Spleen (tissue), 7 donors: ENCODE measurements at regions not wholly inside any gene's neighbourhood (a gene's known extent, or its start where the extent isn't known, plus 50 kb on each side); places are given as distances from the start of the nearest gene placed in this dataset.

Source experiments
- CTCF ChIP-seq, 11 experiments: fragments of 200-600 bp in 7 of 11; fragments of 450-650 bp in 4 of 11; sonication (generic) in 4 of 11; IDR thresholded peaks in 8 of 11; conservative IDR thresholded peaks in 3 of 11; 1 replicate in 7 of 11; 2 replicates in 4 of 11; pipeline versions ENCODE4 v1.4.0 to v1.8.0; 2016 to 2021; ENCODE audit warnings: antibody characterized with exemption in 11 of 11, inconsistent platforms in 4 of 11, mild to moderate bottlenecking in 1 of 11
- POLR2A ChIP-seq, 3 donors: fragments of 450-650 bp; IDR thresholded peaks; one replicate each; pipeline ENCODE4 v1.5.1; 2017; ENCODE audit warnings: antibody characterized with exemption in 3 of 3, mild to moderate bottlenecking in 1 of 3
- donor health status: DM: no; HTN: no; CAD: no; lungs with moderate emphysema.
- donor health status: DM: no; HTN: no; CAD: no.
- donor health status: DM: no; HTN: no; CAD: no.

- TF ChIP-seq CTCF (IDR thresholded peaks at IDR 0.05 in 8 of 11, conservative IDR thresholded peaks at IDR 0.05 in 3 of 11) (no peak), POLR2A (IDR thresholded peaks at IDR 0.05) (no peak)
Observed at GRCh38 chr13:47396915-47397314, 500.1 kb upstream of the HTR2A start.
